GM21515 (cell line): ENCODE measurements at regions not wholly inside any gene's neighbourhood (a gene's known extent, or its start where the extent isn't known, plus 50 kb on each side); places are given as distances from the start of the nearest gene placed in this dataset.

Experiments
- ATAC-seq: cut with Tn5 transposase; IDR thresholded peaks from one replicate; pipeline ENCODE4 v1.9.1; 2021; ENCODE audit not compliant: unreplicated experiment

DNA sequence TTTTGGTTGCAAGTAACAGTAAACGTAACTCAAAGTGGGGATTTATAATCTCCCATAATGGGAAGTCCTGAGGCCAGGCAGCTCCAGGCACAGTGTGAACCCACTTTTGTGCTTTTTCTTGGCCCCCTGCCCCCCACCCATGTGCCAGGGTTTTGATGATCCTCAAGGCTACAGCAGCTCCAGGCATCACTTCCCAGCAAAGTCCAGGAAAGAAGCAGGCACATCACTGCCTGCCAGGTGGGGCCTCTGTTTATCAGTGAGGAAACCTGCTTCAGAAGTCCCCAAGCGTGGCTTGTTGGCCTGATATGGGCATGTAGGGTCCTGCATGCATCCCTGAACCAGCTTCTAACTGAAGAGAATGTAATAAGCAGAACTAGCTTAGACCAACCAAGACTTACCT lies 299.2 kb upstream of the SKOR2 start:
- ATAC-seq: no peak

DNA sequence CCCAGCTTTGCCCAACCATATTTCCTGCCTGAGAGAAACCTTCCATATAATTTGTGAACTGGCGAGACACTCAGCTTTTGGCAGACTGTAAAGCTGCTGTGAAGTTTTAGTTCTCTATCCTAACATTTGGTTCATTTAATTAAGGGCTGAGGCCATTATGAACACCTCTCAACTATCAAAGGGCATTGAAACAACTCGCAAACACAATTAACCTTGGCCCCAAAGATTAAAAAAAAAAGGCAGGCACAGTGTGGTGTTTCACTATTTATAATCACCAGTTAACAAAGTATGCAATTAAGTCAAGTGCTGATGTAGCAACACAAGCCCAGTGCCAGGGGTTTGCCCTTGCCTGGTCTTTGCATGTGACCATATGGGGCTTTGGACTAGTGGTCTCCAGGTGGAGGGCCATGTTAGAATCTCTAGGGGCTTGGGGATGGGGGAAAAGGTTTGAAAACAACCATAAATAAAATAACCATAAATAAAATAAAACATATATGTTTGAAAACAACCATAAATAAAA lies 297.6 kb upstream of the SKOR2 start:
- no peak for ATAC-seq

DNA sequence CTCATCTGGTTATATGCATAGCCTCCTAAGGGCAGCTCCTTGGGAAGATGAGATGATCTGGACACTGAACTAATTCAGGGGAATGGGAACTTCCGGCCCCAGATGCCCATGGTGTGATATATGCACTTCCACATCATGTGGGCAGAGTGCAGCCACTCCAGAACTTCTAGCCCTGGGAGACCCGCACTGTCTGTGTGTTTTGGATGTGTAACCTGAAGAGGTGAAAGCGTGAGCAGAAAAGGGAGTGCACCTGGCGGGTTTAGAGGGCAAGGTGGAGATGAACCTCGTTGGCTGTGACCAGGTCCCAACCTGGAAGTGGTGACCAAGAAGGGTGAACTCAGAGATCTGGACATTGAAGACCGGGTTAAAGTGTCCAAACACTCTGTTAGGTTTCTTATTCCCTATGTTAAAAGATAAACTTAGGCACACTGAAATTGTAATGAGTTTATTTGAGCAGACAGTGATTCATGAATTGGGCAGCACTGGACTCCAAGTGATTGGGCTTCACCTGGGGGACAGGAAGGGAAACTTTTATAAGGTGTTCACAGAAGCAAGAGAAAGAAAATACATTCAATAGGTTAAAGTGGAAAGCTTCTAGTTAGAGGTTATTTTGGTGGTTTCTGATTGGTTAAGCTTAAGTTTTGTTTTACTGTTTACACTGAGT lies 296.2 kb upstream of the SKOR2 start:
- no peak for ATAC-seq

DNA sequence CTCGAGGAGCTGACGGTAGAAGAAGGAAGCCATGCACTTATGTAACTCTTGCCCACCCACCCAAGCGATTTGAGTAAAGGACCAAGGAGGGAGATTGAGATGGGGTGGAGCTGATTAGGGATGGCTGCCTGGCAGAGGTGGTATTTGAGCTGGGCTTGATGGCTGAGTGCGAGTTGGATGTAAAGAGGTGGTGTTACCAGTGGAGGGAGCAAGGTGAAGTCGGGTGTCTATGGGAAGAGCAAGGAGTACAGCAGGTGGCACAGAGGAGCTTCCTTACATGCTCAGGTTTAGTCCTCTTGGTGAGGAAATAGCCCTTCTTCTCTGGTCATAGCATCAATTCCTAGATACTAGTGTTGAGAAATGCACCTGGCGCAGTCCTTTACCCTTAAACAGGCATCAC lies 294.2 kb upstream of the SKOR2 start:
- ATAC-seq: no peak

DNA sequence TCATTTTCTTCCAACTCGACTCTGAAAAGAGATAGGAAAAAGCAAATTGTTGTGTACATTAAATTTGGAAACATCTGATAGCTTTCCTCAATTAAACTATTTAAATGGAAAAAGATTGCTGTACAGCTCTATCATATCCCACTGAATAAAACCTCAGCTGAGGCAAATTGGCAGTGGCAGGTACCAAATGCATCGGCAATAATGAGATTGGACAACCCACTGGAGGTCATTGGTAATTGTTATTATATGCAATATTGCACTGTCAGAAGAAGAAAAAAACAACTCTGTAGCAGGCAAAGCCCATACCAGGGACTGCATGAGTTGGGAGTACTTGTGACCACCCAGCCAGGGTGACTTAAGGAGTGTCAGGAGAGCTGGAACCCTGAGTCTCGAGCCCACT lies 291.6 kb upstream of the SKOR2 start:
- ATAC-seq: no peak

DNA sequence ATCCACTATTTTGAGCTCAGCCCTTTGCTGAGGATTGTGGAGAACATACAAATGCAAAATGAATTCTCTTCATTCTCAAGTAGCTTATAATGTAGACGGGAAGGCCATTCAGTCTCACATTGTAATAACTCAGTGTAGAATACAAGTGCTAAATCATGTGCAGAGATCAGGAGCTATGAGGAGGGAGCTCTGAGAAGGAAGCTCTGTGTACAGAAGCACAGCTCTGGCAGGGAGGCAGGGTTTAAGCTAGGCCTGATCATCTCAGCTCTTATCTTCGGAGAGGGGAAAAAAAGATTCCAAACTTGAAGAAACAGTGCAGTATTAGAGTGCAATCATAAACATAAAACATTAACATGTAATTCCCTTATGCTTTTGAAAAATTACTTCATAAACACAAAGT lies 291.1 kb upstream of the SKOR2 start:
- ATAC-seq: no peak

DNA sequence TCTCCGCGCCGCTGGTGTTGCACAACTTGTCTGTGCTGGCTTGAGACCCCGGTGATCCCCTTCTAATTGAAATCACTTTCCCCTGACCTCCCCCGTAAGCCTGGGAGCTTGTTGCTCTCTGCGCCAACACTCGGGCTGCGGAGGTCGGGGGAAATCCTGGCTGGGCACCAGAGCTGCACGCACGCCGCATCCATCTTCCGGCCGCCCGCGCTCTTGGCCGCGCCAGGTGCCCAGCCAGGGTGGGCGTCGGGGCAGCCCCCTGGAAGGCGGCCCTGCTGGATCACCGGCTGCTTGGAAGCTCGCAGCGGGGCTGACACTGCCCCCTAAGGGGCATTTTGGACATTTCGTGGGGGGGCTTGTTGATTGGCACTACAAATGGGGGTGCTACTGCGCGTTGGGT lies 280.3 kb upstream of the SKOR2 start:
- no peak for ATAC-seq

DNA sequence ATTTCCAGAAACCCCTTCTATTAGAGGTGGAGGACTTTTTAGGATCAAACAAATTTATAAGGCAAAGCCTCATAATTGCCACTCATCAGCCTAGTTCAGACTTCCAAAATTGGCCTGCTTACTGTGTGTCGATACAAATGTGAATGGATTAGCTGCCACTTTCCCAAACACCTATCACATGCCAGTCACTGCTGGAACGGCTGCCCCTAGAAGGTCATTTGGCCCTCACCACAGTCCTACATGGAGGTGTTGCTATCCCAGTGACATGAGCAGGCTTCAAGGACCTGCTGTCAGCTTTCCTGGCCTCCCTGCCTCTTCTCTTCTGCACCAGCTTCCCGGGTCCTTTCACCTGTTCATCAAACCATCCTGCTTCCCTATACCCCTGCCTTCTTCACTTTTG lies 279.2 kb upstream of the SKOR2 start:
- ATAC-seq: no peak

DNA sequence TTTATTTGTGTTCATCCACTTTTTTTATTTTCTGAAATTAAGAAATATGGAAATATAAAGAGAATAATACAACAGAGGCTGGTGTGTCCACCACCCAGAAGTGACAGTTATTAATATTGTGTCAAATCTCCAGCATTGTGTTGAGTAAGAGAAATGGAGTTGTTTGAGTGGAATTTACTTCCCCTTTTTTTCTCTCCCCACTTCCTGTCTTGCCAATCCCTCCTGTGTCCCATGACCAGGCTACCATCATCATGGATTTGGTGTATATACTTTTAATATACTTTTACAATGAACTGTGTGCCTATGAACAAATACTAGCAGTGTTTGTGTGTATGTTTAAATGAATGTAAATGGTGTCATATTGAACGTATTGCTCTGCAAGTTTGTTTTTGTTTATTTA lies 276.9 kb upstream of the SKOR2 start:
- ATAC-seq: no peak

DNA sequence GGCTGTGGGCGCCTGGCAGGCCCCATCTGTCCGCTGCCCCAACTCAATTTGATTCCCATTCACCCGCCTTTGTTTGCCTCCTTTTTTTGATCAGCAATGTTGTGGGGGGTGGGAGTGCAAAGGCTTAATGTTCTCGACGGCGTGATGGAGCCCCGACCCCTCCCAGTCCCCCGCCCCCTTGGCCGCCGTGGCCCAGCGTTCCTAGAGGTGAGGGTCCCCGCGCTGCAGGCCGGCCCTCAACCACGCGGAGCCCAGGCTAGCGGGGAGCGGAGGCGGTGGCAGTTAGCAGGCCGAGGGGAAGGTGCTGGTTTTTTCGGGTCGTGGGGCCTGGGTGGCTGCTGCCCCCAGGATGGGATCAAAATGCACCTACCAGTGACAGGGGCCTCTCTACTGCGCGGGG lies 274.7 kb upstream of the SKOR2 start:
- no peak for ATAC-seq

DNA sequence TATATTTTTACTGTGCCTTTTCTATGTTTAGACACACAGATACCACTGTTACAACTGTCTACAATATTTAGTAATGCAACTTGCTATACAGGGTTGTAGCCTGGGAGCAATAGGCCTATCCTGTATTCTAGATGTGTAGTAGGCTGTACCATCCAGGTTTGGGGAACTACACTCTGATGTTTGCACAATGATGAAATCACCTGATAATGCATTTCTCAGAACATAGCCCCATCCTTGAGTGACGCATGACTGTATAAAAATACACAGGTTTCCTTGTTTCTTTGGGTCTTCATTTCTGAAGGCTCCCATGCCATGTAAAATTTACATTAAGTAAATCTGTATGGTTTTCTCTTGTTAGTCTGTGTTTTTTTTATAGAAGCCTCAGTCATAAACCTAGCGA lies 270.9 kb upstream of the SKOR2 start:
- no peak for ATAC-seq

DNA sequence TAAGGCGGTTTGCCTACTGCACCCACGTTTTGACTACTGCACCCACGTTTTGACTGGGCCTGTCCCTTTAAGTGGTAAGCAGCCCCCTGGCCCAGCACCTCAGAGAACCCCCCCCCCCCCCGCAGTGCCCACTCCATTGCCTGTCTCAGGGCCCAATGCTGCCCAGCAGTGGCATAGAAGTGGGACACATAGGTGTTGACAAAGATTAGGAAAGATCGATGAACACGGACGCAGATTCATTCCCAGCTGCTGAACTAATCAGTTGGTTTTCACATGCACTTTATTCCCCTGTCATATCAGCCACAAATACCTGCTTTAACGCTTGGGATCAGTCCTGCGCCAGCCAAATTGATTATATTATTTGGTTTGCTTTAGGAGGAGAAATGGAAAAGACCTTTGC lies 268.8 kb upstream of the SKOR2 start:
- ATAC-seq: no peak

DNA sequence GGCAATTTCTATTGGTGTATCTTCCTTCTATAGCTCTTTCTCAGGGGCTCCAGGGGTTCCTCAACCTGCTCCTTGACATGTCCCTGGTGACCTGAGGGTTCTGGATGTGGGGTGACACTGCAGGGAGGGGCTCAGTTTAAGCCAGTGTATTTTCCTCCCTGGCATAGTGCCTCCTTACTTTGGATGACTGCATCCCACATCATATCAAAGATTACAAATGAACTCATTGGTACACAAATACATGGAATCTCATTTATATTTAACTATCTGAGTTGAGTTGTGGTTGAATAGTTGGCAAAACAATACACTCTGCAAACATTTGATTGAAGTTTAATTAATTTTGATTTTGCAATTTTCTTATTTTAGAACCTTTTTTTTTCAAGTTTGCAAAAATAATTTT lies 268.2 kb upstream of the SKOR2 start:
- no peak for ATAC-seq

DNA sequence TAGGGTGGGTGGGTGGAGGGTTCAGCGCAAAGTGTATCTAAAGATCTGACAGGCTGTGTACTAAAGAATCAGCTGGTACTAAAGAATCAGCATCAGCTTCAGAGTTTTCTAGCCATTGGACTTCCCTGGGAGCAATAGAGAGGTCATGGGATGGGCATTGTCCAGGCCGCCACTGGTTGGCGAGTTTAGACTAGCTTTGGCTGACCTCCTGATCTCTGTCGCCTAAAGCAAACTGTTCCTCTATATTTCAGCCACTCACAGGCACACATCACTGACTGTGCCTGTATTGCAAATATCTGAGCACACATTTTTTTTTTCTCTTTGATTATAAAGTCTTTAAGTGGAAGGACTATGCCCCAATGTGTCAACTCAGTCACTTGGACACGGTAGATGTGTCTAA lies 267.8 kb upstream of the SKOR2 start:
- ATAC-seq: no peak

DNA sequence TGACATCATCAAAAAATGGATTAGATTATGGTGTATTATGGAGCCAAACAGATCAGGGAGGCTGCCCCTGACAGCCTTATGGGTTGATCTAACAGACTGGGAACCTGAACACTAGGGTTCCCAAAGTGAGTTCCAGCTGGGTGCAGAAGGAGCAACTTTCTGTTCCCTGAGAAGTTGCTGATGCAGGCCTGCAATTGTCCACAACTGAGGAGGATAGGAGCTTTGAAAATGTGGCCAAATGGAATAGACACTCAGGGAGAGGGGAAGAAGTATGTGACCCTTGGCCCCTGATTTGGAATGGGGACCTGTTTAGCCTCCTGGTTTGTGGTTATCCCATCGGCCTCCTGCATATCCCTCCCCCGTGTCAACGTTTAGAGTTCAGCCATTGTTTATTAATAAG lies 262.2 kb upstream of the SKOR2 start:
- ATAC-seq: no peak

DNA sequence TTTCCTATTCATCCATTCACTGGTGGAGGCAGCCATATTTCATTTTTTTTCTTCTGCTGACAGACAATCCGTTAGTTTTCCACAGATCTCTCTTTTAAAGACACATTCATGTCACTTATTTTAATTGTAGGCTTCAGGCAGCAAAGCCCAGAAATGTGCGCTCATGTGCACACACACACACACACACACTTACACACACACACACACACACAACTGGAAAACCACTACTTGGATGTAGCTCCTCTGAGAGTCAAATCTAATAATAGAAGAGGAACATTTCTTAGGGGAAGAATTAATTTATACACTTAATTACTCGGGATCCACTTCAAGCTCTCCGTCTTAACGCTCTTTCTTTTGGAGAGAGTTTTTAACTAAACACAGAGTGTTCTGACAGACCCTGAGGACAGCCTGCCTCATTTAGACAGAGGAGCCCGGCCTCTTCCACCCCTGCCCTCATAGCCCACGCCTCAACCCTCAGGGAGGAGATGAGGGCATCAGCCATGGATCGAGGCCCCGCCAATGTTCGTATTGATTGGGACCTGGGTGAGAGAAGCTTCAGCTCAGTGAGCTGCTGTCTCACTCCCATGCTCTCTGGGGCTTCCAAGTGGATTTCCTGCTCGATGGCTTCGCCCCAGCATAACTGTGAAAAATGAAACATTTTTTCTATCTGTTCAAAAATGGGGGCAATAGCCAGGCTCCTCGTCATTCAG lies 261.4 kb upstream of the SKOR2 start:
- no peak for ATAC-seq

DNA sequence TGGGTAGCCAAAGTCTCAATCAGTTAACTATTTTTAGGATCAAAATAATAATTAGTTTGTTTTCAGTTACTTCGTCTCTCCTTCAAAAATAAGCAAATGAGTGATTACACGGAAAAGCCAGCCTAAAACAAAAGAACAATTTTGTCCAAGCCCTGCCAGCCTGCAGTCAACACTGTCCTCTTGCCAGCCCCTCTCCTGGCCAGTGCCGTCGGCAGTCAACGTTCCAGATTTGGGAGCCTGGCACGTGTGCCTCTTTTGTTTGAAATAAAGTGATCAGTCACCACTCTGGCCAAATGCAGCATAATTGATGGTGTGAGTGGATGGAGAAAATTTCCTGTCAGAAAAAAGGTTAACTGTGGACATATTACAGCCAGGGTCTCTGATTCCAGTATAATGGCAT lies 260.6 kb upstream of the SKOR2 start:
- no peak for ATAC-seq

DNA sequence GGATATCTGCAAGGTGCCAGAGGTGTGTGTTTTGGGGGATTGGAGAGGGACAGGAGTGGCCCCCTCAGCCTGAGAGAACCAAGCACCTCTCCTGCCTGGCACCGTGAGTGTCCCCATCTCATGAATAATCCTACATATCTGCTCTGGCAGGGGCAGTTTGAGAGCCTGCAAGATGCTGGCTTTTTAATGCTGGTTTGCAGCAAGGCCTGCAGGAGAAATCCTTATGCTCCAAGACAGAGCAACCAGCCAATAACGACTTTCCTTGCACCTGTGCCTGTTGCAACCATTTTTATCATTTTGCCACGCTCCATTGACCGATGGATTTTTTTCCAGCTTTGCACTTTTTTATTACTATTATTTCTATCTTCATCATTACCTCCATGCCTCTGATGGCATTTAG lies 259.4 kb upstream of the SKOR2 start:
- ATAC-seq: no peak

DNA sequence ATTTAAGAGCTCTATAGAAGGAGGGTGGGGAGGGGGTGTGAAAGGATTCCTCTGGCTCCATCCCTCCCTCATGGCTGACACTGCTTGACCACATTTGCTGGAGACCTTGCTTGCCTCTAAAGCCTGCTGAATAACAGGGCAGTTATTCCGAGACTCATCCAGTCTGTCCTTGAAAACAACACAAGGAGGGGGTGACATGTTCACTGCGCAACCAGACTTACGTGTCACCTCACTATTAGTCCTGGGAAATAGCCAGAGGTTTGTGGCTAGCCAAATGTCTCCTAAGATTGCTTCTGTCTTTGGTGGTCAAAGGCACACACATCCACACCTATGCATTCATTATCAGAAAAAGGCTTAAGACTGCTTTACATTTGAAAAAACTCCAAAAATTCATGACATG lies 256.2 kb upstream of the SKOR2 start:
- ATAC-seq: no peak

DNA sequence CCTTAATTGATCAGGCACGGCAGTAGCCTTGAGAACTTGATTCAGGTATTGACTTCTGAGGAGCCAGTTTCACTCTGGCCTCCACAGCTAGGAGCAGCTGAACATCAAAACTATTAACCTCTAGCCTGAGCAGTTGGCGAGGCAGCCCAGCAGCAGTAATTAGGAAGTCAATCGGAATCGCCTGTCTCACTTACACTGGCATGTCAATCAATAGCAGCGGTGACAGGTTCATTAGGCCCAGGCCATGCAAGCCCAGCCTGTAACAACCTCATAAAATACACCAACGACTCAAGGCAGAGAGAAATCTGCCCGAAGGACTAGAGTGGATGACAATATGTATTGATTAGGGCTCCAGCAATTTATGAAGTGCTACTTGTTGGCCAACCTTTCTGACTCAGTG lies 255.4 kb upstream of the SKOR2 start:
- no peak for ATAC-seq

DNA sequence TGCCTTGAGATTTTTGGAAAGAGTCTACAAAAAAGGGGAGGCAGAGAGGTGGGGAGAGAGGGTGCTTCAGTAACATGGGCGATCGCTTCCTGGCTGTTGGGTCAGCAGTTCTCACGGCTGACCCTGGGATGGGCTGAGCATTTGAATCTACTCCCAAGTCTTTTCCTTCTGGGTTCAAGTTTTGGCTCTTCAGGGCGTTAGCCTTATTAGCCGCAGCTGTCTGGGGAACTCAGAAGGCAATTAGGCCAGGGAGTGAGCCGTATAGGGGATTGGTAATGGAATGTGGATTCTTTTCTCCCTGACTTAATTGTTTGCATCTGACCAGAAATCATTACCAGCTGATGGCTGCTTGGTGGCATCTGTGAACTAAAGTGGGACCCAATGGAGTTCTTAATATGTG lies 250.5 kb upstream of the SKOR2 start:
- ATAC-seq: no peak

DNA sequence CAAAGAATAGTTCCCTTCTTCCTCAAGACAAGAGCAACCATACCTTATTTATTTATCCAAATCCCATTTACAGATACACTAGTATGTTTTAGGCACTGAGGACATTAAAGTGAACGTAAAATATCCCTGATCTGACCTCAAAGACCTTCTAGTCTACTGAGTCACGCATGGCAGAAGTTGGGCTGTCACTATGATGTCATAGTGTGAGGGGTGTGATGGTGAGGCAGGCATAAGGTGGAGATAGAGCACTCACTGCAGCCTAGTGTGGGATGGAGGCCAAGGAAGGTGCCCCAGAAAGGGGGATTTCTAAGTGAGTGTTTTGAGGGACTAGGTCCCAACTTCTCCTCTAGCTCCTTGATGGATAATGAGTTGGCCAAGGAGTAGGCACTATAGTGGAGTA lies 249.5 kb upstream of the SKOR2 start:
- no peak for ATAC-seq

DNA sequence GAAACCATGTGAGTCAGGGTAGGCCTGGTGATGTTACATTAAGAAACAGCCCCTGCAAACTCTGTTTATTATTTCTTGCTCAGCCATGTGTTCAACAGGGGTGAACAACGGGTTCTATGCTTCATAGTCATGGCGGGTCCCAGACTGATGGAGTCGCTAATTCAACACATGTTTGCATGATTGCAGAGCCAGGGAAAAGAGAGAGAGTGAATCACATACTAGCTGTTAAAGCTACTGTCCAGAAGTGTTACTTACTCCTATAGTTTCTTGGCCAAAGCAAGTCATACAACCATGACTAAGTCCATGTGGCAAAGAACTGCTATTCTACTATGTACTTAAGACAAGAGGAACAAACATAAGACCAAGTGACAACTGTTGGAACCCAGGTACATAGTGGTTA lies 241.2 kb upstream of the SKOR2 start:
- ATAC-seq: no peak
